T-helper 2 cell (primary cell): ENCODE measurements at regions not wholly inside any gene's neighbourhood (a gene's known extent, or its start where the extent isn't known, plus 50 kb on each side); places are given as distances from the start of the nearest gene placed in this dataset.

ENCODE experiments used
- DNase-seq, 5 experiments: peaks; one replicate each; pipeline versions ENCODE4 v3.0.0 to v3.0.0-alpha.2; 2012 to 2022

- no peak for DNase-seq
These were observed 114.1 kb upstream of the NPY2R start for GRCh38 chr4:155094201-155094820.

- no peak for DNase-seq
These were observed 109.2 kb upstream of the NPY2R start for GRCh38 chr4:155099231-155099630.

DNA sequence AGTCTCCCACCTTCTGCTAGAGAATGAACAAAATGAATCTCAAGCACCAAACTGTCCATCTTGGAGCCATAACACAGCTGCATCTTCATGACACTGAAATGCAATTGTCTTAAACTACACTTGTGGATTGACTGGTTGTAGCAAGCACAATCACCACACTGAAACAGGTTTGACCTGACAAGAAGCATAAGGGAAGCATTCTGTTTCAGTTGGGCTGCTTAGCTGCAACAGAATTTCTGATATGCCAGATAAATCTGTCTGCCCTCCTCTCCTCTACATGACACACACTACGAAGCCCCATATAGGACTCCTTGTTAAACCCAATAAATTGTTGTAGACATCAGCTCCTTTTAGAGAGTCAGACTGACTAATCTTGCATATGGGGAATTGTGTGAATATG lies 101.8 kb upstream of the NPY2R start:
- no peak for DNase-seq

DNA sequence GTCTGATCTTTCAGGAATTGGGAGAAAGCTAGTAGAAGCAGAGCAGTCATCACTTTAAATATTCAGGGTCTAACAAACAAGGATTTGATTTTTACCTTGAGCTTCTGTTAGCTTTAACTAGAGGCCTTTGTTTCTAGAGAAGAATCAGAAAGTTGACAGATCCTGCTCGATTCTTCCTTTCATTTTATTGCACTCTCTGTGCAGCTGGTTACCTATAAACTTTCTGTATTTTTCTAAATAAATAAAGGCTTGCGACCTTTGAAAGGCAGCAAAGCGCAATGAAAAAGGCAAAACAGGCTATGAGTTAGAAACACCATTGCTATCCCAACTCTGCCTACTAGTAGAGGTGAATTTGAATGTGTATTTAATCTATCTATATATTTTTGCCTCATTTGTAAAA lies 101.4 kb upstream of the NPY2R start:
- DNase-seq: no peak

DNA sequence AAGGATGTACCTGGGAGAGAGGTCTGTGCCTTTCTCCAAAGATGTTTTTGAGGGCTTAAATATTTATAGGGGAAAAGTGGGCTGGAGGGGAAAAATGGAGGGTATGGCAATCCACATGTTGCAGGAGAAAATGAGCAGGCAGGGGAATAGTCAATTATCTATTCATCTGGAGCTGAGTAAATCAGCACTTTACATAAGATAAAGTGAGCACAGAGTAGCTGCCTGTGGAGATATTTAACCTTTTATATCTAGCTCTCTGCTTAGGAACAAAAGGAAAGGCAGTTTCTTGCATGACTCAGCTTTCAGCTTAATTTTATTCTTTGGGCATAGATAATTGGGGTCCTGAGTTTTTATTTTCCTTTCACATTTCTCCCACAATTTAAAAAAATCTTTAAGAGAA lies 93.6 kb upstream of the NPY2R start:
- DNase-seq: no peak

DNA sequence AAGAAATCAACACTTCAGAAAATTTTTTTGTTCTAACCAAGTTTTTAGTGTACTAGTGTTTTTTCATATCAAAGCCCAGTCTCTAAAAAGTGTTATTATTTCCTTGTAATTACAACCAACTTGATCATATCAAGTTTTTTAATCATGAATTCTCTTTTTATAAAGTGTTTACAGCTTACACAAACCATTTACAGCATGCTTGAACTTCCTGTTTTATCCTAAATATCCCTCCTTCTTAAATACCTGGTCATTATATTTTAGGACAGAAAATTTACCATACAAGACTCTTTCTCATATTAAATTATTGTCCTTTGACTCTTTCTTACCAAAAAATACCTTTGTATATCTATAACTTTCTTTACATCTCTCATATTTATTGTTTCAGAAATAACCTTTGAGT lies 89.4 kb upstream of the NPY2R start:
- DNase-seq: no peak

- DNase-seq: no peak
These were observed 87.9 kb upstream of the NPY2R start for GRCh38 chr4:155120536-155120935.

GRCh38 chr4:155122382-155122781 lies 86.1 kb upstream of the NPY2R start:
- no peak for DNase-seq

- no peak for DNase-seq
These were observed 74.3 kb upstream of the NPY2R start for GRCh38 chr4:155134136-155134535.

DNA sequence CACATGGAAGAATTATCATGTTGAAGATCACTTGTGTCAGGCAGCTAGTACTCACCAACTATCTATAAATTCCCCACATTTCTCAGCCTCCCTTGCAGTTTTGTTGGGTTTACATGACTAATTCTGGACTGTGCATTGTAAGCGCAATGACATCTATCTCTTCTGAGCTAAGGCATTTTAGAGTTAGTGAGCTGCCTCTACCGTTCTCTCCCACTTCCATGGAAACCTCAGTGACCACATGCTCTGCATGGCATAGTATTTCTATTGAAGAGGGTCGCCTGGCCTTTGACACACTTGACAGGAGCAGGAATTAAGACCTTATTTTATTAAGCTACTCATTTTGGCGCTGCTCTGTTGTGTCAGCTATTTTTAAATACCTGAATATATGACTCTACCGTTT lies 67.5 kb upstream of the NPY2R start:
- no peak for DNase-seq

DNA sequence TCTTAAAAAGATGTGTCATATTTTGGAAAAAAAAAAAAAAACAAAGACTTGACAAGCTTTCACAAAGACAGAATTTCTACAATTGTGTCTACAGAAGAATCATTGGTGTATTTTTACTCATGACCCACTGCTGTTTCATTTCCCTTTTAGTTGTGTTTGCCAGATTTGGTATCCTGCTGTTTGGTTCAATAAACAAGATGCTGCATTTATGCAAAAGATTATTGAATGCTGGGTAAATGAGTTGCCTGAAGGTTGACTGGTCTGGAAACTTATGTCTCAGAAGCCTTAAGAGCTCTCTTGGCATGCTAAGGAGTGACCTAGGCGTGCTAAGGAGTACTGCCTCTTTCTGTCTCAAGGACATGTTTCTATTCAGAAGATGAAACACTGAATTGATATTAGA lies 64.9 kb upstream of the NPY2R start:
- no peak for DNase-seq
